ENCODE measurements at regions not wholly inside any gene's neighbourhood (a gene's known extent, or its start where the extent isn't known, plus 50 kb on each side); places are given as distances from the start of the nearest gene placed in this dataset.

- ATAC-seq (peak; percentile 40), DNase-seq (peak; percentile 17)
Measured at GRCh38 chr1:199161766-199162303, 523.0 kb downstream of the PTPRC start.

GRCh38 chr1:199163267-199163666 is 524.4 kb downstream of the PTPRC start:
- DNase-seq = no peak
- ATAC-seq = no peak

GRCh38 chr1:199163670-199164069 is 524.8 kb downstream of the PTPRC start:
- DNase-seq = no peak
- peak; percentile 32 for ATAC-seq

DNA sequence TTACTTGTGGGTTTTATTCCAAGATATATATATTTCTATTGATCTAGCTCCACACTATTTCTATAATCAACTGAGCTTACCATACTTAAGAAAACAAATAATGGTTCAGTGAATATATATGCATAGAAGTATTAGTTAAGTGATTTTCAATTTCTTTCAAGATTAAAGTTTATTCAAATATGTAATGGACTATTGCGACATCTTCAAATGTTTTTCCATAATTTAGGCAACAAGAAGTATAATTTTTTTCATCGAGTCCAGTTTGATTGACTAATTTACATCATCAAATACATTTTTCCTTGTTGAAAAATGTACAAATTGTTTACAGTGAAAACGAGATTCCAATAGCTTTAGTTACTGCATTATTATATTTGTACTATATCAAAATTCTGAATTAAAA is 528.6 kb downstream of the PTPRC start:
- ATAC-seq = no peak
- no peak for DNase-seq

DNA sequence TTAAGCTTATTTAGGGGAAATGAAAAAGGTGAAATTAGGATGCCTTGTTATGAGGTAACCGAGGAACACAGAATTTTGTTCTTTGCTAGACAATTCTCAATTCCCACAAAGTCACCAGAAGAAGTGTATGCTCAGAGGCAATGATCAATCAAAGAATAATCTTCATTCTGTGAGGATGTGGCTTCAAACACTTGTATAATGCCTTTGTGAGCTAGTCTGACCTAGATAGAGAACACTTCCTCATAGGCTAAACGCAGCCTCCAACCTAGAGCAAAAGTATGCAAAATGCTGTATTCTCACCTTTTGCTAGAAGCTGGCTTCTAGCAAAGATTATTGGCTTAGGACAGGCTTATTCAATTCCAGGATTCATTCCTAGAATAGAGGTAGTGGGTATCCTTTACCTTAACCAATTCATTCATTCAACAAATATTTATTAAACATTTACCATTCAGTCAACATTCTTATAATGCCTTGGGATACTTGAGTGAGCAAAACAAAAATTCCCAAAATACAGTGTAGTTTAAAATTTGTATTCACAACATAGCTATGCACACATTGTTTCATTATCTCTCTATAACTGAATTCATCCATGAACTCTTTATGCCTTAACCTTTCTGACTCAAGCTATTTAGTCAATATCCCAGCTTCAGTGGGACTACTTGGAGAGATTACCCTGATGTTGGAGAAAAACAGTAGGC is 530.2 kb downstream of the PTPRC start:
- DNase-seq (no peak), ATAC-seq (no peak)

GRCh38 chr1:199170711-199171110 is 531.9 kb downstream of the PTPRC start:
- no peak for ATAC-seq

GRCh38 chr1:199172171-199173124 is 533.6 kb downstream of the PTPRC start:
- ATAC-seq (peak; percentile 56), DNase-seq (no peak)

More at GRCh38 chr1:199170711-199171110, 531.9 kb downstream of the PTPRC start:
- no peak for DNase-seq

DNA sequence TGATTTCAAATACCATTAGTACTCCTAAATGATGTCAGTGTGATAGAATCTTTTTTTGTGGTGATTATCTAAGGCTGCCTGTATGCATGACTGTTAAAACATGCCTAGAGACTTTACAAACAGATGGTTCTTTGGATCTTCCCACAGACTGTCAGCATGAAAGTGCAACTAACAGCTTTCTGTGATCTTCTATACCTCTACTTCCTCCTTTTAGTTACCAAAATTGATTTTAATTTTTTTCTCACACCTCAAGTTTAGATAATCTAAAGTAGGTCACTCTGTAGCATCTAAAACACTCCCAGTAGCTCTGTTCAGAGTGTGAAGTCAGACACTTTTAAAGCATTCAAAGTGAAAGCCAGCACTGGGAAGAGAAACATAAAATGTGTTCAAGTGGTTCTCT is 534.5 kb downstream of the PTPRC start:
- ATAC-seq = peak; percentile 82
- no peak for DNase-seq

DNA sequence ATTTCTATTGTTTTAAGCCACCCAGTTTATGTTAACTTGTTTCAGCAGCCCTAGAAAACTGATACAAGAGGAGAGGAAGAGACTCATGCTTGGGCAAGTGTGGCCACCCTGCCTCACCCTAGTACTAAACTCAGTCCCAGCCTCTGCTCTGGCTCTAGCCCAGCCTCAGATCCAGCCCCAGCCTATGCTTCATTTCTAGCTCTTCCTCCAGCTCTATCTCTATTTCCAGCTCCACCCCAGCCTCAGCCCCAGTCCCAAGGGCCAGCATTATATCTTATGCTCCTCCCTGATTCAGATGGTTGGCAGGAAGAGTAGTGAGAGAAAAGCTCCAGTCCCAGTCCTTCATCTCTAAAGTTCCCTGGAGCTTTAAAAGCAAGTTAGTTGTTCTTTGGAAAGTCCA is 535.5 kb downstream of the PTPRC start:
- DNase-seq (no peak), ATAC-seq (no peak)

DNA sequence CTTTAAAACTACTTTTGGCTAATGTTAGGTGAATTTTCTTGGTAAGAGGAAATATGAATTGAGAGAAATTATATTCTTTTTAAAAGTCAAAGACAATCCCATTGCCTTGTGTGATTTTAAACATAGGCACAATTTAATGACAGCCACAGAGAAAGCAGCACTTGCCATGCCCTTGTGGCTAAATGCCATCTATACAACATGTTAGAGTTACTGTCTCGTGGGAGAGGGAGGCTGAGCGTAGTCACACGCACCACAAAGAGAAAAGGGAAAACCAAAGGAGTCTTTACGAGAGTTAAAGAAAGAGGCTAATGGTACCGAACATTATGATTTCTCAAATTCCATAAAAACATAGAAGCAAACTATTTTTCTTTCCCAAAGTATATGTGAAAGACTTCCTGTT is 537.9 kb downstream of the PTPRC start:
- no peak for DNase-seq

GRCh38 chr1:199177241-199177640 is 538.4 kb downstream of the PTPRC start:
- no peak for DNase-seq
- no peak for ATAC-seq

More for the DNA sequence above, 537.9 kb downstream of the PTPRC start:
- ATAC-seq = no peak

GRCh38 chr1:199178646-199179045 is 539.8 kb downstream of the PTPRC start:
- ATAC-seq (no peak), DNase-seq (no peak)

- DNase-seq (no peak), ATAC-seq (peak; percentile 65)
Measured at GRCh38 chr1:199182186-199182843, 543.5 kb downstream of the PTPRC start.

- ATAC-seq = no peak
- no peak for DNase-seq
Measured at GRCh38 chr1:199184180-199184579, 545.3 kb downstream of the PTPRC start.

GRCh38 chr1:199194862-199195261 is 556.0 kb downstream of the PTPRC start:
- DNase-seq (no peak), ATAC-seq (no peak)

GRCh38 chr1:199197695-199198094 is 558.9 kb downstream of the PTPRC start:
- ATAC-seq = no peak
- no peak for DNase-seq

DNA sequence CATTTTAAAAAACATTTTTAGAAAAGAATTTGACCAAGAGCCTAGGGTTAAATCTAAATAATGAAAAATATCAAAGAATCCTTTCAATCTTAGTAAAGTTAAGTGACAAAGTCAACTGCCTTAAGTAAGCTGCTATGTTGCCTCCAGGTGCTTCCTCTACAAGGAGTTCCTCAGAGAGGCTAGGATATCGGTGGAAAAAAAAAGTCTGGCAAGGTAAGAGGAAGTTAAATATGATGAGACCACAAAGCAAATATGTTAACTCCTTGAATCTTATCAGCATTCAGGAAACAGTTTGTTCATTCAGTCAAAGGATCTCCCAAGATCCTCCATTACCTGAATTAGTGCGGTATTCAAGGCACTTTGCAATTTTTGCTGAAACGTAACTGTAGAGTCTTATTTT is 563.5 kb downstream of the PTPRC start:
- no peak for DNase-seq
- no peak for ATAC-seq

DNA sequence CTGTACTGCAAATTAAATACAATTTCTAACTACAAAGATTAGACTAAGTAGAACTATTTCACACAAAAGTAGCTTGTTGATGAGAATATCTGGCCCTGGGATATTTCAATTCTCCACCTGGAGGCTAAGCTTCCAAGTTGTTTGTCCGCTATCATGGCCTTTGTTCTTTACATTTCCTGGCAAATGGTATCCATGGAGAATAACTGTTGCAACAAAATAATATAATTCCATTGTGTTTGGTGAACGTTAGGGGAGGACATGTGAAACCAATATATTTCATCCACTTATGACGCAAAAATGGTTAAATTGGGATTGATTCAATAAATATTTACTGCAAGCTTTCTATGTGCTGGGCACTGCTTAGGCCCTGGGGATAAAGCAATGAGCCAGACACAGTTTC is 565.4 kb downstream of the PTPRC start:
- no peak for ATAC-seq
- DNase-seq = no peak

GRCh38 chr1:199205740-199206441 is 567.1 kb downstream of the PTPRC start:
- DNase-seq = no peak

DNA sequence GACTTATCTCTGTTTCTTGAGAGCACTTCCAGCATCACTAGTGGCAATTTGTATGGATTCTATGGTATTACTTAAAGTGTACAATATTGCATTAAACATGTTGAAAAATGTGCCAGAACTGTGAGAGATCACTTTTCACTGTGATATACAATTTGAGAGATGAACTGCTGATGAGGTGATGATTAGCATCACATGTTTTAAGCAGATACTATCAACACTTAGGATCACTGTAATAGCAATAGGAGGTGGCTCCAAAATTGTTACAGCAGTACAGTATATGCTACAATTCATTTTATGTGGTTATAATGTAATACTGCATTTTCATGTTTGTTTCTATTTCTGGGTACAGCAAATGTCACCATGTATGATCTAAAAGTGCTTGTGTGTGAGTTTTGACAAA is 570.0 kb downstream of the PTPRC start:
- ATAC-seq (no peak), DNase-seq (no peak)

More at GRCh38 chr1:199205740-199206441, 567.1 kb downstream of the PTPRC start:
- no peak for ATAC-seq

- ATAC-seq (peak; percentile 23), DNase-seq (no peak)
Measured at GRCh38 chr1:199218065-199218464, 579.2 kb downstream of the PTPRC start.

GRCh38 chr1:199218533-199218932 is 579.7 kb downstream of the PTPRC start:
- DNase-seq = no peak
- ATAC-seq = peak; percentile 12
